ENCODE measurements at regions not wholly inside any gene's neighbourhood (a gene's known extent, or its start where the extent isn't known, plus 50 kb on each side); places are given as distances from the start of the nearest gene placed in this dataset.

- TF ChIP-seq CTCF (IDR thresholded peaks at IDR 0.05) (no peak), POLR2A (IDR thresholded peaks at IDR 0.05) (no peak)
These were observed 131.1 kb downstream of the OLFM1 start for GRCh38 chr9:135218331-135219225.

All from right lobe of liver (tissue), 4 donors.